Cerebellar nuclear complex (tissue), 1 donor: ENCODE measurements at regions not wholly inside any gene's neighbourhood (a gene's known extent, or its start where the extent isn't known, plus 50 kb on each side); places are given as distances from the start of the nearest gene placed in this dataset.

Experiments used
- DNase-seq, 2 experiments: peaks; one replicate each; lab custom pipeline; 2025; lab: John Stamatoyannopoulos, UW

GRCh38 chr9:18233311-18233710, 240.6 kb upstream of the ADAMTSL1 start:
- no peak for DNase-seq

GRCh38 chr9:18233776-18234445, 240.0 kb upstream of the ADAMTSL1 start:
- peak; percentile 20 to 67 for DNase-seq

GRCh38 chr9:18235181-18235908, 238.6 kb upstream of the ADAMTSL1 start:
- DNase-seq = no peak

GRCh38 chr9:18236336-18236735, 237.6 kb upstream of the ADAMTSL1 start:
- DNase-seq = no peak

GRCh38 chr9:18237776-18238175, 236.2 kb upstream of the ADAMTSL1 start:
- DNase-seq = no peak

- DNase-seq = no peak
Observed at GRCh38 chr9:18238254-18238653, 235.7 kb upstream of the ADAMTSL1 start.

- no peak for DNase-seq
Observed at GRCh38 chr9:18238752-18239447, 235.1 kb upstream of the ADAMTSL1 start.

GRCh38 chr9:18240213-18240612, 233.7 kb upstream of the ADAMTSL1 start:
- no peak for DNase-seq

GRCh38 chr9:18245911-18246310, 228.0 kb upstream of the ADAMTSL1 start:
- no peak for DNase-seq

GRCh38 chr9:18250053-18250452, 223.9 kb upstream of the ADAMTSL1 start:
- DNase-seq = no peak

- DNase-seq = no peak
Observed at GRCh38 chr9:18253950-18254349, 220.0 kb upstream of the ADAMTSL1 start.

GRCh38 chr9:18255158-18255629, 218.8 kb upstream of the ADAMTSL1 start:
- DNase-seq = peak in 1 of 2 experiments; percentile 59

- no peak for DNase-seq
Observed at GRCh38 chr9:18255747-18256146, 218.2 kb upstream of the ADAMTSL1 start.

GRCh38 chr9:18256568-18256967, 217.4 kb upstream of the ADAMTSL1 start:
- DNase-seq = no peak

GRCh38 chr9:18260521-18260920, 213.4 kb upstream of the ADAMTSL1 start:
- no peak for DNase-seq

GRCh38 chr9:18261181-18261580, 212.8 kb upstream of the ADAMTSL1 start:
- DNase-seq = no peak

GRCh38 chr9:18263377-18263776, 210.6 kb upstream of the ADAMTSL1 start:
- no peak for DNase-seq

GRCh38 chr9:18268381-18268780, 205.6 kb upstream of the ADAMTSL1 start:
- no peak for DNase-seq

- DNase-seq = no peak
Observed at GRCh38 chr9:18269561-18269960, 204.4 kb upstream of the ADAMTSL1 start.

- DNase-seq = no peak
Observed at GRCh38 chr9:18274693-18275092, 199.3 kb upstream of the ADAMTSL1 start.

GRCh38 chr9:18275313-18275990, 198.5 kb upstream of the ADAMTSL1 start:
- DNase-seq = no peak

- no peak for DNase-seq
Observed at GRCh38 chr9:18281291-18281690, 192.7 kb upstream of the ADAMTSL1 start.
